Urinary bladder (tissue), 3 donors: ENCODE measurements at regions not wholly inside any gene's neighbourhood (a gene's known extent, or its start where the extent isn't known, plus 50 kb on each side); places are given as distances from the start of the nearest gene placed in this dataset.
A peak's percentile ranks its signal among the peaks of the same experiment; 100 is the strongest.

Source experiments
- DNase-seq: peaks from one replicate; pipeline ENCODE4 v3.0.0-alpha.2; 2015; ENCODE audit errors: extremely low spot score
- H3K27ac ChIP-seq: one replicate; pipeline ENCODE4 v1.5.1; 2013; ENCODE audit warnings: low read depth, mild to moderate bottlenecking, moderate library complexity
- H3K36me3 ChIP-seq: one replicate; pipeline ENCODE4 v1.6.1; 2013; ENCODE audit warnings: mild to moderate bottlenecking, moderate library complexity; ENCODE audit not compliant: insufficient read depth
- H3K4me1 ChIP-seq: one replicate; pipeline ENCODE4 v1.6.1; 2013; ENCODE audit warnings: mild to moderate bottlenecking, moderate library complexity; ENCODE audit not compliant: insufficient read depth
- H3K4me3 ChIP-seq: one replicate; pipeline ENCODE4 v1.5.1; 2013; ENCODE audit warnings: low read depth, low read length
- WGBS: extraction: QIAGEN DNeasy Blood & Tissue Kit; methylation state at CpG from one replicate; pipeline ENCODE4 v1.1.7; 2013; 5-methylcytosine and 5-hydroxymethylcytosine counted together
- donor health status: healthy with polysubstance abuse.
- donor health status: healthy.

DNA sequence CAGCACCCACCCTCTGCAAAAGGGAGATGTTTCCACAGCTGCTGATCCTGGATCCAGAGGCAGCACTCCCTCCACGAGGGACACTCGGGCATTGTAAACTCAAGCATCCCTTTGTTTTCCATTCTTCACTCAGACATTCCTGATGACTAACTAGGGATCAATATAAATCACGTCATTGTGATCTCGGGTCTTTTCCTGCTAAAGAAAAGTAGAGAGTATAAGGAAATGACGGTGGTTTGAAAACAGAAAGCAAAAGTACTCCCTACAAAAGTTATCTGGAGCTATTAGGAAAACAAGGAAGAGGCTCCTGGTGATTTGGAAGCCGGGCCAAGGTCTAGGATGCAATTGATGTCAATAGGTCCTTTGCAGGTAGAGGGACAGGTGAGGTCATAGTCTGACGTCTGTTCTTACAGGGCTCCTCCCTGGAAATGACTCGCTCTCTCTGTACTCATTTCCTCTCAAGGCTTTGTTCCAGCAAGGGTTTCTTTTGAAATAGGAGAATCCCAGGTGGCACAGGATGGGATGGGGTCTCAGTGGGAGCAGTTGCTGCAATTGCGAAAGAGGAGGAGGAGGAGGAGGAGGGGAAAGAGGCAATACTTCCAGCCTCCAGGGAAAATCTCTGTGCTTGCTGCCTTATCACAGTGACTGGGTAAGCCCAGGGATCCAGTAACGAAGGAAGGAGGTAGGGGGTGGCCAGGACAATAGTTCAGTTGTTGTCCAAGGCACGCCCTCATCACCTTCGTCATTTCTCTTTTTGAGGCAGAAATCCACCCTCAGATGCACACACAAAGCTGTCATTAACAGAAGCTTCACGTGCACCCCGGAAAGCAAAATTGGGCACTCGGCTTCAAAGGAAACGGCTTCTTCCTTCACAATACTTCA lies 222.8 kb downstream of the LY86 start:
- Histone ChIP-seq H3K4me3 (peak overlapping the region; percentile 20), H3K36me3 (no peaks in the 10 kb centered on the region), H3K4me1 (no peaks in the 10 kb centered on the region), H3K27ac (no peak overlapping the region)
- 26% methylated on average over 16 of the region's 16 CpGs for WGBS
- no peak for DNase-seq

DNA sequence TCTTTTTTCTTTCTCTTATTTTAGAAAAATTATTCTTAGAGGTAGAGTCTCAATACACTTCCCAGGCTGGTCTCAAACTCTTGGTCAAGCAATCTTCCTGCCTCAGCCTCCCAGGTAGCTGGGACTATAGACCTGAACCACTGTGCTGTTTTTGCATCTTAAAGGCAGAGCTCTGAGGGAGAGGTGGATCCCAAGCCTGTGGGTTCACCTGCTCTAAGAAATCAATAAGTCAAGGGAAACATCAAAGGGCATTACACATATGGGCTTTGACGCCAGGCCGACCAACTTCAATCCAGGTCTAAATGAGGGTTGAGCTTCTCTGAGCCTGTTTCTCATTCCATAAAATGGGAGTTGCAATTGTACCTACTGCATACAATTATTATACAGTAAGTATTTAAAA lies 223.9 kb downstream of the LY86 start:
- 95% methylated on average over 2 of the region's 2 CpGs for WGBS
- H3K27ac ChIP-seq = no peak overlapping the region
- H3K4me3 ChIP-seq = no peak overlapping the region
- no peaks in the 10 kb centered on the region for H3K36me3 ChIP-seq
- no peaks in the 10 kb centered on the region for H3K4me1 ChIP-seq
- no peak for DNase-seq

DNA sequence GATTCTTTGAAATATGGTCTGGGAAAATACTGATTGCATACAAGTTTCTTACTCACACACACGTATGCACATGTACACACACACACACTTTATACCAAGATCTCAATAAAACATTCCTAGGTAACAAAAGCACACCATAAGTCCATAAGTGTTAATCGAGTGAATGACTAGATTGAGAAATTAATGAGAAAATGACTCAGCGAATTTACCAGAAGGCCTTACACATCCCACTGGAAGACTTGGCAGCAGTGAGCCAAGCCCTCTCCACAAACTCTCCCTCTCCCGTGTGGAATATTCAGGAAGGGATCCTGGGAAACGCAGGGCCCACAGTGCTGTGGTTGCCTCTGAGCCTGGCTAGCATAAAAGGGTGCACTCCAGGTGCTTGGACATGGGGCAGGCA lies 227.2 kb downstream of the LY86 start:
- no peak overlapping the region for H3K27ac ChIP-seq
- no peak for DNase-seq
- H3K36me3 ChIP-seq = no peaks in the 10 kb centered on the region
- no peaks in the 10 kb centered on the region for H3K4me1 ChIP-seq
- H3K4me3 ChIP-seq = no peak overlapping the region
- WGBS = 87% methylated on average over 5 of the region's 5 CpGs

DNA sequence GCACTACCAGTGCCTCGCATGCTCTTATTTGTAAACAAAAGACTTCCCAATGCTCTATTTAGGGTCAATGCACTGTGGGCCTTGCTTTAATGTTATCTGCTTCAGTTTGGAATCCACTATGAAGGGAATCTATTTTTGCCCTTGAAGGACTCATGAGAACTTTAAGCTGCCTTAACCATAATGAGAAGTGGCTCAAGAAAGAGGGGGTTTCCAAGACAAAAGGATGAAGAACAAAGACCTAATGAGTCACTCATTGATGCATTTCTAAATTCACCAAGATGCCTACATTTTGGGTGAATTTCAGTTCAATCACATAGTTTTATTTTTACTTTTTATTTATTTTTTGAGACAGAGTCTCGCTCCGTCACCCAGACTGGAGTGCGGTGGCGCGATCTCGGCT lies 228.2 kb downstream of the LY86 start:
- no peaks in the 10 kb centered on the region for H3K4me1 ChIP-seq
- DNase-seq = no peak
- no peak overlapping the region for H3K27ac ChIP-seq
- no peak overlapping the region for H3K4me3 ChIP-seq
- H3K36me3 ChIP-seq = no peaks in the 10 kb centered on the region
- WGBS = 91% methylated on average over 7 of the region's 7 CpGs

DNA sequence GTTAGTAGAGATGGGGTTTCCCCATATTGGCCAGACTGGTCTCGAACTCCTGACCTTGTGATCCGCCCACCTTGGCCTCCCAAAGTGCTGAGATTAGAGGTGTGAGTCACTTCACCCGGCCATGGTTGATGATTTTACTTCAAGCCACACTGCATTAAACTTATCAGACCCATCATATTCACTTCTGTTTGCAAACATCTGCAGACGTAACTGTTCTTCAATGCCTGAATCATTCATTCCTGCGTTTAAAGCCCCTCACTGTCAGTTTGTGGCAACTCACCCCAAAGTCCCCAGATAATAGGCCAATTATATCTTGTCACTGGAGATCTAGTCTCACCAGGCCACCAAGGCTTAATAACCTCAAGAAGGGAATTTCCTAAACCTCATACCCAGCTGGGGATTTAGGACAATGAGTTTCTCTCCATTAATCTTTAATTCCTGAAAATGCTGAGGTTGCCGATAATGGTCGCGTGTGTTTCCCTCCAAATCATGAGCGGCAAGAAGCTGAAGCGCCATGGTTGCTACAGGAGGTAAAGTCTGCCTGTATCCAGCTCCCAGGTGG lies 229.6 kb downstream of the LY86 start:
- 87% methylated on average over 10 of the region's 10 CpGs for WGBS
- H3K36me3 ChIP-seq = no peaks in the 10 kb centered on the region
- DNase-seq = no peak

DNA sequence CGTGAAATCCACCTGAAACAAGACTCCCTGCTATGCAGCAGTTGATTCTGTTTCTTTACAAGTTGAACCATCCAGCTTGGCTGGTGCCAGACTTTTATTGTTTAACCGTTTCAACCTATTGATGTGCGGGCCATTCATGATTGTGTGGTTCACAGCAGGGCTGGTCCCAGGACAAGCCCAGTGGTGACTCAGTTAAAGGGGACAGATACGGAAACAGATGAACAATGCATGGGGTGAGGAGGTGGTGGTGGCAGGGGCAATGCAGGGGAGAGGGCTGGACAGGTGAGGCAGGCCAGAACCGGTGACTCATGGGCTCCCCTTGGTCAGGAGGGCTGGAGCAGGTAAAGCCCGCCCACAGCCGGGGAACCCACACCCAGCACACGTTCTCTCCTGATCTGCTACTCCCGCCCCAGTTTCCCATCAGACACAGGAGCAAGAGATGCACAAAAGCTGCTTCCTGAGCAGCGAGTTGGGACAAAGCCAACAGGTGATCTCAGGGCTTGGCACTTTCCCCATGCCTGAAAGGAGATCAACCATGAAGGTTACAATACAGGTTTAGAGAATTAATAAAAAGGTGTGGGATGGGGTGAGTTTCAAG lies 232.2 kb downstream of the LY86 start:
- H3K4me1 ChIP-seq = no peaks in the 10 kb centered on the region
- peak; percentile 66 for DNase-seq
- H3K36me3 ChIP-seq = no peaks in the 10 kb centered on the region
- H3K4me3 ChIP-seq = no peak overlapping the region
- no peak overlapping the region for H3K27ac ChIP-seq
- 60% methylated on average over 10 of the region's 10 CpGs for WGBS

More for the DNA sequence above, 229.6 kb downstream of the LY86 start:
- H3K27ac ChIP-seq = no peak overlapping the region
- no peaks in the 10 kb centered on the region for H3K4me1 ChIP-seq
- H3K4me3 ChIP-seq = no peak overlapping the region

DNA sequence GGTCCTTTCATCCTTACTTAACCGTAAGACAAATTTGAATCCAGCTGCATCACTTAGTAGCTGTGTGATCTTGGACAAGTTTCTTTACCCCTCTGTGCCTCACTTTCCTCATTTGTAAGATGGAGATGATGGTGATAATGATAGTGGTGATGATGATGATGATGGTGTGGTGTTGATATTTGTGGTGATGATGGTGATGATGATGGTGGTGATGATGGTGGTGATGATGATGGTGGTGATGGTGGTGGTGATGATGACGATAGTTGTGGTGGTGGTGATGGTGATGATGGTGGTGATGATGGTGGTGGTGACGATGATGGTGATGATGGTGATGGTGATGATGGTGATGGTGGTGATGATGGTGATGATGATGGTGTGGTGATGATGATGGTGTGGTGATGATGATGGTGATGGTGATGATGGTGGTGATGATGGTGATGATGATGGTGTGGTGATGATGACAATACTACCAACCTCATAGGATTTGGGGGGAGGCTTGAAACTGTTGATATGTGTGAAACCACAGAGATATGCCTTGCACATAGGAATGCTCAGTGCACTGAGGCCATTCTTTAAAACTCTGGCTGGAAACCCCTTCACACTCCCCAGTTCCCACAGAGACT lies 233.2 kb downstream of the LY86 start:
- DNase-seq = no peak
- Histone ChIP-seq H3K27ac (no peak overlapping the region), H3K36me3 (no peaks in the 10 kb centered on the region), H3K4me1 (no peaks in the 10 kb centered on the region), H3K4me3 (no peak overlapping the region)
- WGBS = 80% methylated on average over 3 of the region's 3 CpGs

DNA sequence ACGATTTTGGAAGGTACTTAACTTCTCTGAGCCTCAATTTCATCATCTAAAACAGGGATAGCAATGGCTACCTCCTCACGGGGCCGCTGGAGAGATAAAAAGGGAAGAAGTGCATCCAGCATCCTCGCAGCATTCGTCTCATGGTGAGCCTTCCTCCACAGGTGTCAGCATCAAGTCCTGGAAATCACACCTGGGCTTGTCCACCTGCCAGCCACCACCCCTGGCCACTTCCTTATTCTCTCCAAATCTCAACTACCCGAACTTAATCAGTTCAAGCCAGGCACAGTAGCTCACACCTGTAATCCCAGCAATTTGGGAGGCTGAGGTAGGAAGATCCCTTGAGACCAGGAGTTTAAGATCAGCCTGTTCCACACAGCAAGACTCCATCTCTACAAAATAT lies 234.5 kb downstream of the LY86 start:
- no peaks in the 10 kb centered on the region for H3K4me1 ChIP-seq
- no peaks in the 10 kb centered on the region for H3K36me3 ChIP-seq
- H3K4me3 ChIP-seq = no peak overlapping the region
- H3K27ac ChIP-seq = no peak overlapping the region
- 81% methylated on average over 6 of the region's 6 CpGs for WGBS
- no peak for DNase-seq

DNA sequence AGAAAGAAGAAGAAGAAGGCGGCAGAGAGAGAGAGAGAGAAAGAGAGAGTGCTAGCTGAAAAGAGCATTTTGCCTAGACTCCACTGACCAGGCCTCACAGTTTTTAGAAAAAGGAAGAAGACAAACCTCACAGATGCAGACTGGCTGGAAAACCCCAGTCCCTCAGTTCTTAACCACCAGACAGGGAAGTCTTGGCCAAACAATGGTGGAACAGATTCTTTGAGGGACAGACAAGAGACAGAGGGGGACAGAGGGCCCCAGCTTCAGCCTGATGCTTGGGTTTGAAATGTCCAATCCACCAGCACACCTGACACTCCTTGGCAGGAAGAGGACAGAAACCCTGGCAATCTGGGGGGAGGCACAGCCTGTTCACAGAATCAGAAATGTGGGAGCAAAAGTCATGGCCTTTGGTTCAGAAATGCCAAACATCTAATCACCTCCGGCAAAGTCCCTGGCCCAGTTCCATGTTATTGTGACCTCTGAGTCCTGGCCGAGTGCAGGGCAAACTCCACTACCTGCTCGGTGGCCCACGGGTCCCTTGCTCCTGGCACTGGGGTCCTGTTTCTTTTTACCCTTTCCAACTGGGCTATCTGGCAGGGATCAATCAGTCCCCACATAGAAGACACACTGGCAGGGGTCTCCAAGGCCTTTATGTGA lies 235.2 kb downstream of the LY86 start:
- no peak for DNase-seq
- 80% methylated on average over 5 of the region's 5 CpGs for WGBS
- H3K27ac ChIP-seq = no peak overlapping the region
- no peaks in the 10 kb centered on the region for H3K4me1 ChIP-seq
- no peaks in the 10 kb centered on the region for H3K36me3 ChIP-seq
- H3K4me3 ChIP-seq = no peak overlapping the region

DNA sequence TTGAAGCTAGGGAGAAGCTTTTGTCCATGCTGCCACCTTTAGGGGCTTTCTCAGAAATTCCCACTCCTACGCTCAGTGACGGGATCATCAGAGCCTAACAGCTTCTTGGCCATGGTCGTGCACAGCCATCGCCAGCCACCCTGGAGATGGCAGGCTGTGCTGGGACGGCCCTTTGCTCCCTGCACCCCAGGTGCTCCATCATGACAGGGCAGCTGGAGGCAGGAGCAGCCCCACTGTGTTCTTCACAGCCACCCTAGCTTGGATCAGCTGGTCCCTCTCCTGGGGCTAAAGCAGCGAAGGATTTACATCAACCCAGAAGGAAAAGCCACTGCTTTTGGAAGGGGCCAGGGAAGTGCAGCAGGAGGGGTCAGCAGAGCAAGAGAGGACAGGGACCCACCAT lies 235.9 kb downstream of the LY86 start:
- no peaks in the 10 kb centered on the region for H3K4me1 ChIP-seq
- no peak overlapping the region for H3K4me3 ChIP-seq
- H3K36me3 ChIP-seq = no peaks in the 10 kb centered on the region
- no peak for DNase-seq
- no peak overlapping the region for H3K27ac ChIP-seq
- 91% methylated on average over 6 of the region's 6 CpGs for WGBS

DNA sequence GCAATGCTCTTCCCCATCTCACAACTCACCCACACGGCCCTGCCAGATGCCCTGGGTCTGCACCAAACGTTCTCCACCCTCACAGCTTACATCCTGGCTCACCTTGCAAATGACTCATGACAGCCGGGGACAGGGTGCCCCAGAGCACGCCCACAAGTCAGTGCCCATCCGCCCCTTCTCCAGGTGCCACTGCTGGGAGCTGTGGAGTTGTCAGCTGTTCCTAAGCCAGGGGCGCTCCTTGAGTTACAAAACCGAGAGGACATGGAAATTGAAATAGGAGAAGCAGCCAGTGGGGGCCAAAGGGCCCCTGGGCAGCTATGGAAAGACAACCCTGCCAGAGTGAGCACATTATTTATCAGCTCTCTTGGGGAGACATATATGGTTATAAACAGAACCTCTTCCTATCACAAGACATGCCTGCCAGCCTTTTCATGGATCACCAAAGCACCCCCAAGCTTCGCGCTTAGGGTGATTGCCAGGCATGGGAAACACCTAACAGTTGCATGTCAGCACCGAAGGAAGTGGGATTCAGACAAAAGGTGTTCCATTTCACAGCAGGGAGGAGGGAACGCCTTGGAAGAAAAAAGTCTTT lies 236.8 kb downstream of the LY86 start:
- no peaks in the 10 kb centered on the region for H3K36me3 ChIP-seq
- H3K4me1 ChIP-seq = no peaks in the 10 kb centered on the region
- no peak for DNase-seq
- no peak overlapping the region for H3K27ac ChIP-seq
- 73% methylated on average over 11 of the region's 11 CpGs for WGBS
- no peak overlapping the region for H3K4me3 ChIP-seq

DNA sequence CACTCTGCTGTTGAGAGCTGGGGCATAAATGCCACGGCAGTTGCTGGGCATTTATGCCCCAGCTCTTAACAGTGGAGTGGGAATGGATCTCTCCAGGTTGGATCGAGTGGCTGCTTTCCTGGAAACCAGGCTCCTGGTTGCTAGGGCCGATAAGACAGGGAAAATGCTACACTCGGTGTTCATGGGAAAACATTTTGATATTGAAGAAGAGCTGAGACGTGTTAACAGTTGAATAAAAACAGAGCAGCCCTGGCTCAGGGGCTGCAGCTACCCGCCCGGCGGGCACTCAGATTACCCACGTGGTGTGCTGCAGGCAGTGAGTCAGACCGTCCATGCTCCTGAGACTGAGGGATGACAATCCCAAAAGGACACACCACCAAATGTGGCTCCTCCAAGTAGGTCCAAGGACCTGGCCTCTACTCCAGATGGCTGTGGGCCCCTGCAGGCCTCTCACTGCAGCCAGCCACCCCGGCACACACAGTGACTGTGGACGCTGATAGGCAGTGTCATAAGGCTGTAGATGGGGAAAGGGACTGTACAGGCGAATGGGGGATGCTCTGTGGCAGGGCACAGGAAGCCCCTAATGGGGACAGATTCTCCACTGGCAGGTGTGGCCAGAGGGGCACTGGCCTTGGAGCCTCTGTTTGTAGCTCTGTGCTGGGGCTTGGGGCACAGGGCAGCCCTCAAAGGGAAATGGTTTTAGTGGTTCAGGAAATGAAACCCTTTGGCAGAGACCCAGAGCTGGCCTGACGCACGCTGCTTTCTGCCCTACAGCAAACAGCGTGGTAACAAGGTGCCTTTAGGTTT lies 237.8 kb downstream of the LY86 start:
- Histone ChIP-seq H3K27ac (no peak overlapping the region), H3K36me3 (no peaks in the 10 kb centered on the region), H3K4me1 (no peaks in the 10 kb centered on the region), H3K4me3 (no peak overlapping the region)
- WGBS = 52% methylated on average over 16 of the region's 16 CpGs
- DNase-seq = no peak
